ENCODE measurements at regions not wholly inside any gene's neighbourhood (a gene's known extent, or its start where the extent isn't known, plus 50 kb on each side); places are given as distances from the start of the nearest gene placed in this dataset.
"Not testable (repeated sequence)": the region's sequence is repeated elsewhere in the genome, so short reads cannot be mapped to it uniquely, and the experiment has no call there.

- Mint-ChIP-seq H3K4me1 (peaks cover 17% of the 10 kb centered on the region), H3K9me3 (no peaks in the 10 kb centered on the region), H3K27me3 (ENCODE audit: insufficient read depth, low read depth, poor library complexity) (no peaks in the 10 kb centered on the region), H3K4me3 (no peak overlapping the region), H3K27ac (no peak overlapping the region), H3K36me3 (ENCODE audit: low read depth) (no peaks in the 10 kb centered on the region)
- Histone ChIP-seq H3K4me1 (ENCODE audit: insufficient read depth) (peaks cover 10% of the 10 kb centered on the region), H3K36me3 (ENCODE audit: insufficient read depth) (no peaks in the 10 kb centered on the region), H3K79me2 (replicated peaks; ENCODE audit: insufficient read depth) (no peaks in the 10 kb centered on the region), H3K4me2 (no peak overlapping the region), H3K27me3 (ENCODE audit: insufficient read depth) (no peaks in the 10 kb centered on the region), H2AFZ (no peak overlapping the region), H3F3A (replicated peaks; ENCODE audit: low read depth) (no peaks in the 10 kb centered on the region), H3K9me2 (ENCODE audit: insufficient read depth) (peaks cover 14% of the 10 kb centered on the region), H4K20me1 (replicated peaks; ENCODE audit: insufficient read depth) (no peaks in the 10 kb centered on the region), H3K27ac (ENCODE audit: low read depth) (no peak overlapping the region), H3K4me3 (no peak overlapping the region)
- DNase-seq (ENCODE audit: low spot score) (no peak), ATAC-seq (no peak)
- TF ChIP-seq POLR2AphosphoS5 (IDR thresholded peaks at IDR 0.05; ENCODE audit: low read depth), result no peak
Observed at GRCh38 chr20:39705032-39705431, 742.9 kb downstream of the DHX35 start.

- peaks cover 26% of the 10 kb centered on the region for H3K9me2 ChIP-seq (ENCODE audit: insufficient read depth)
- H4K20me1 ChIP-seq (replicated peaks; ENCODE audit: insufficient read depth); H3K27me3 ChIP-seq (ENCODE audit: insufficient read depth); H3K79me2 ChIP-seq (replicated peaks; ENCODE audit: insufficient read depth); H3F3A ChIP-seq (replicated peaks; ENCODE audit: low read depth); H3K27ac Mint-ChIP-seq; H2AFZ ChIP-seq; H3K4me3 Mint-ChIP-seq; H3K36me3 ChIP-seq (ENCODE audit: insufficient read depth); DNase-seq (ENCODE audit: low spot score); H3K4me2 ChIP-seq; H3K27me3 Mint-ChIP-seq (ENCODE audit: insufficient read depth, low read depth, poor library complexity); H3K4me3 ChIP-seq; H3K36me3 Mint-ChIP-seq (ENCODE audit: low read depth); ATAC-seq; H3K27ac ChIP-seq (ENCODE audit: low read depth); H3K9me3 Mint-ChIP-seq: not testable (repeated sequence)
- peaks cover 10% of the 10 kb centered on the region for H3K4me1 ChIP-seq (ENCODE audit: insufficient read depth)
- peaks cover 17% of the 10 kb centered on the region for H3K4me1 Mint-ChIP-seq
Observed at GRCh38 chr20:39703357-39703756, 741.2 kb downstream of the DHX35 start.

GRCh38 chr20:39702701-39703349 lies 740.7 kb downstream of the DHX35 start:
- Mint-ChIP-seq H3K27me3 (ENCODE audit: insufficient read depth, low read depth, poor library complexity) (no peaks in the 10 kb centered on the region), H3K36me3 (ENCODE audit: low read depth) (no peaks in the 10 kb centered on the region), H3K4me1 (peaks cover 17% of the 10 kb centered on the region), H3K9me3 (no peaks in the 10 kb centered on the region), H3K27ac (no peak overlapping the region), H3K4me3 (no peak overlapping the region)
- TF ChIP-seq NANOG (IDR thresholded peaks at IDR 0.05; ENCODE audit: borderline replicate concordance), result no peak
- no peak for TF ChIP-seq EZH2phosphoT487 (IDR thresholded peaks at IDR 0.05; ENCODE audit: unreplicated experiment)
- no peak overlapping the region for H2AFZ ChIP-seq
- H3K4me3 ChIP-seq, result no peak overlapping the region
- ATAC-seq (no peak), DNase-seq (ENCODE audit: low spot score) (no peak)
- H3F3A ChIP-seq (replicated peaks; ENCODE audit: low read depth), result no peaks in the 10 kb centered on the region
- peaks cover 10% of the 10 kb centered on the region for H3K4me1 ChIP-seq (ENCODE audit: insufficient read depth)
- peaks cover 26% of the 10 kb centered on the region for H3K9me2 ChIP-seq (ENCODE audit: insufficient read depth)
- no peak overlapping the region for H3K27ac ChIP-seq (ENCODE audit: low read depth)
- no peaks in the 10 kb centered on the region for H4K20me1 ChIP-seq (replicated peaks; ENCODE audit: insufficient read depth)
- H3K79me2 ChIP-seq (replicated peaks; ENCODE audit: insufficient read depth), result no peaks in the 10 kb centered on the region
- no peaks in the 10 kb centered on the region for H3K27me3 ChIP-seq (ENCODE audit: insufficient read depth)
- H3K4me2 ChIP-seq, result no peak overlapping the region
- H3K36me3 ChIP-seq (ENCODE audit: insufficient read depth), result no peaks in the 10 kb centered on the region

- Histone ChIP-seq H3K36me3 (ENCODE audit: insufficient read depth) (no peaks in the 10 kb centered on the region), H3K27ac (ENCODE audit: low read depth) (no peak overlapping the region), H3K9me2 (ENCODE audit: insufficient read depth) (peaks cover 26% of the 10 kb centered on the region), H3K4me3 (no peak overlapping the region), H3K4me2 (no peak overlapping the region), H4K20me1 (replicated peaks; ENCODE audit: insufficient read depth) (no peaks in the 10 kb centered on the region), H2AFZ (no peak overlapping the region), H3K4me1 (ENCODE audit: insufficient read depth) (peaks cover 10% of the 10 kb centered on the region), H3K27me3 (ENCODE audit: insufficient read depth) (no peaks in the 10 kb centered on the region), H3F3A (replicated peaks; ENCODE audit: low read depth) (no peaks in the 10 kb centered on the region), H3K79me2 (replicated peaks; ENCODE audit: insufficient read depth) (no peaks in the 10 kb centered on the region)
- H3K4me1 Mint-ChIP-seq, result peaks cover 17% of the 10 kb centered on the region
- no peaks in the 10 kb centered on the region for H3K36me3 Mint-ChIP-seq (ENCODE audit: low read depth)
- no peaks in the 10 kb centered on the region for H3K27me3 Mint-ChIP-seq (ENCODE audit: insufficient read depth, low read depth, poor library complexity)
- TF ChIP-seq CTCF (conservative IDR thresholded peaks at IDR 0.05; ENCODE audit: low read depth in 2 of 2) (no peak), ZNF331 (CRISPR knock-in tag; IDR thresholded peaks at IDR 0.05; ENCODE audit: low read depth) (no peak), EZH2 (IDR thresholded peaks at IDR 0.05; ENCODE audit: low read depth, unreplicated experiment) (no peak)
- no peak for ATAC-seq
- H3K4me3 Mint-ChIP-seq, result no peak overlapping the region
- H3K27ac Mint-ChIP-seq, result 0 out of 2 replicates have a peak overlapping the region, but pooled peaks have one; percentile 12
- no peak for DNase-seq (ENCODE audit: low spot score)
- H3K9me3 Mint-ChIP-seq, result no peaks in the 10 kb centered on the region
Observed at GRCh38 chr20:39700528-39700927, 738.4 kb downstream of the DHX35 start.
